ENCODE measurements at regions not wholly inside any gene's neighbourhood (a gene's known extent, or its start where the extent isn't known, plus 50 kb on each side); places are given as distances from the start of the nearest gene placed in this dataset.

- ChIA-PET POLR2A (no interaction called here), CTCF (interaction anchor here (1.1 kb wide), 1 partner anchor 11 kb away, joined by 5 read pairs; no protein-coding TSS in a partner anchor)
- Histone ChIP-seq H3K4me1 (ENCODE audit: control insufficient read depth in 1 of 2, insufficient read depth in 2 of 2, low read depth in 1 of 2, low read length in 1 of 2) (no peaks in the 10 kb centered on the region), H3K9me3 (no peaks in the 10 kb centered on the region), H3K9me2 (no peaks in the 10 kb centered on the region), H3F3A (replicated peaks; ENCODE audit: insufficient read depth) (no peaks in the 10 kb centered on the region), H3K4me2 (no peak overlapping the region), H3K79me2 (ENCODE audit: insufficient read depth) (no peaks in the 10 kb centered on the region), H3K36me3 (replicated peaks in 1 of 2; ENCODE audit: control insufficient read depth in 1 of 2, insufficient read depth in 2 of 2, low read length in 1 of 2) (no peaks in the 10 kb centered on the region), H3K27me3 (ENCODE audit: insufficient read depth) (no peaks in the 10 kb centered on the region), H3K4me3 (ENCODE audit: low read depth in 2 of 2, low read length in 1 of 2) (no peak overlapping the region), H2AFZ (ENCODE audit: low read depth) (no peak overlapping the region), H4K20me1 (ENCODE audit: insufficient read depth) (no peaks in the 10 kb centered on the region), H3K9ac (no peak overlapping the region), H3K27ac (ENCODE audit: low read depth in 2 of 2, low read length in 1 of 2) (no peak overlapping the region)
- TF ChIP-seq MEF2A (IDR thresholded peaks at IDR 0.05; ENCODE audit: borderline replicate concordance, low read depth) (no peak), GABPA (IDR thresholded peaks at IDR 0.05; ENCODE audit: low read depth) (no peak), NRF1 (IDR thresholded peaks at IDR 0.05; ENCODE audit: low read depth, low read length) (no peak), RFX5 (IDR thresholded peaks at IDR 0.05; ENCODE audit: low read length) (no peak), FOSL2 (IDR thresholded peaks at IDR 0.05; ENCODE audit: borderline replicate concordance, low read depth) (no peak), USF1 (IDR thresholded peaks at IDR 0.05; ENCODE audit: borderline replicate concordance, low read depth) (no peak), USF2 (IDR thresholded peaks at IDR 0.05; ENCODE audit: borderline replicate concordance, low read depth, low read length) (no peak), SIN3A (IDR thresholded peaks at IDR 0.05; ENCODE audit: borderline replicate concordance, low read depth, low read length) (no peak), RXRA (IDR thresholded peaks at IDR 0.05; ENCODE audit: borderline replicate concordance, low read depth) (no peak), SMC3 (IDR thresholded peaks at IDR 0.05; ENCODE audit: low read depth, low read length) (no peak), TCF12 (IDR thresholded peaks at IDR 0.05) (no peak), TEAD4 (IDR thresholded peaks at IDR 0.05; ENCODE audit: borderline replicate concordance, insufficient read depth) (no peak), EZH2phosphoT487 (IDR thresholded peaks at IDR 0.05; ENCODE audit: borderline replicate concordance, low read depth) (no peak), POLR2AphosphoS5 (IDR thresholded peaks at IDR 0.05; ENCODE audit: low read depth, low read length) (no peak), TAF1 (IDR thresholded peaks at IDR 0.05; ENCODE audit: borderline replicate concordance, low read depth, low read length) (no peak), IRF3 (IDR thresholded peaks at IDR 0.05; ENCODE audit: low read depth, low read length) (no peak), FOXJ3 (CRISPR knock-in tag; IDR thresholded peaks at IDR 0.05) (no peak), REST (IDR thresholded peaks at IDR 0.05; ENCODE audit: low read depth, low read length) (no peak), YY1 (IDR thresholded peaks at IDR 0.05; ENCODE audit: low read depth) (no peak)
- DNase-seq: no peak
- 55% methylated on average over 2 of the region's 2 CpGs for WGBS (ENCODE audit: low lambda C conversion rate)
Observed at GRCh38 chr3:181578743-181579142, 133.0 kb upstream of the SOX2 start.

Measured in SK-N-SH (cell line).